ENCODE measurements at regions not wholly inside any gene's neighbourhood (a gene's known extent, or its start where the extent isn't known, plus 50 kb on each side); places are given as distances from the start of the nearest gene placed in this dataset.
A peak's percentile ranks its signal among the peaks of the same experiment; 100 is the strongest.
"Not testable (repeated sequence)": the region's sequence is repeated elsewhere in the genome, so short reads cannot be mapped to it uniquely, and the experiment has no call there.

DNA sequence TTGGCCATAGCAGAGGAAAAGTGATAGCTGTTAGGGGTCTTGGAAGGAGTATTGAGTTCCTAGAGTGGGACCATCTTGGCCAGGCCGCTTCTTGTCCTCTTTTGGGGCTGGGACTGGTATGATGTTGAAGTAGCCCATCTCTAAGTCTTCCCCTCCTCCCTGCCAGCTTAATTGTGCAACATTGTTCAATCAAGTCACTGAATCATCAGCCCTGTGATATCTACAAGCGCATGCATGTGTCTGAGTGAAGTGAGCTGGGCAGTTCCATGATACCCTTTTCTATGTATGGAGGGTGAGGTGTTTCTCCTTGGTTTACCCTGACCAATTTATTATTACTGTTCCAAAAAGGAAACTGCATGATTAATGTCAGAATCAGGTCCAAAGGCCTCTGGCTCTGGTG, 112.2 kb downstream of the C9orf152 start:
- DNase-seq (ENCODE audit: low read depth) = no peak

GRCh38 chr9:110096674-110097073, 111.3 kb downstream of the C9orf152 start:
- H3K4me3 ChIP-seq (ENCODE audit: low read depth, low read length); DNase-seq (ENCODE audit: low read depth): not testable (repeated sequence)

More for the DNA sequence above, 112.2 kb downstream of the C9orf152 start:
- H3K4me3 ChIP-seq (ENCODE audit: low read depth, low read length) = no peak overlapping the region

- peak; percentile 77 for DNase-seq (ENCODE audit: low read depth)
- no peak overlapping the region for H3K4me3 ChIP-seq (ENCODE audit: low read depth, low read length)
Measured at GRCh38 chr9:110099236-110100095, 108.5 kb downstream of the C9orf152 start.

GRCh38 chr9:110101531-110102161, 106.3 kb downstream of the C9orf152 start:
- DNase-seq (ENCODE audit: low read depth) = no peak
- no peak overlapping the region for H3K4me3 ChIP-seq (ENCODE audit: low read depth, low read length)

GRCh38 chr9:110103257-110103656, 104.7 kb downstream of the C9orf152 start:
- no peak for DNase-seq (ENCODE audit: low read depth)
- no peak overlapping the region for H3K4me3 ChIP-seq (ENCODE audit: low read depth, low read length)

- DNase-seq (ENCODE audit: low read depth) = no peak
- H3K4me3 ChIP-seq (ENCODE audit: low read depth, low read length) = no peak overlapping the region
Measured at GRCh38 chr9:110104261-110104809, 103.6 kb downstream of the C9orf152 start.

GRCh38 chr9:110105107-110105506, 102.9 kb downstream of the C9orf152 start:
- H3K4me3 ChIP-seq (ENCODE audit: low read depth, low read length) = no peak overlapping the region
- no peak for DNase-seq (ENCODE audit: low read depth)

DNA sequence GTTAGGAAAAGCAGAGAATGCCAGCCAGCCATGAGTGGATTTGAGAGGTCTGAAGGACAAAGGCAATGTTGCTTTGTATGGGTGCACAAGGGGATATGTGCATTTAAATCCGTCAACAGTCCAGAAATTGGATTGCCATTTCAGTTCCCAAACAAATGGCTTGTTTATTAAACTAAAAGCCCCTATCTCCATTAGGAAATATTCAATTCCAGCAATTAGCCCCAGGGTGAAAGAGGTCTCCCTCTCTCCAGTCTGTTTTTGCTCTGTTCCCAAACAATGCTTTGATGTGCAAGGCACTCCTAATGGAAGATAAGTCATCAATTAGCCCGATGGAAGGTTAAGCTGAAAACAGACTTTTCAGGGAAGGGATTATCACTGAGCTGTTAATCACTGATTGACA, 101.3 kb downstream of the C9orf152 start:
- no peak for DNase-seq (ENCODE audit: low read depth)
- H3K4me3 ChIP-seq (ENCODE audit: low read depth, low read length) = no peak overlapping the region

DNA sequence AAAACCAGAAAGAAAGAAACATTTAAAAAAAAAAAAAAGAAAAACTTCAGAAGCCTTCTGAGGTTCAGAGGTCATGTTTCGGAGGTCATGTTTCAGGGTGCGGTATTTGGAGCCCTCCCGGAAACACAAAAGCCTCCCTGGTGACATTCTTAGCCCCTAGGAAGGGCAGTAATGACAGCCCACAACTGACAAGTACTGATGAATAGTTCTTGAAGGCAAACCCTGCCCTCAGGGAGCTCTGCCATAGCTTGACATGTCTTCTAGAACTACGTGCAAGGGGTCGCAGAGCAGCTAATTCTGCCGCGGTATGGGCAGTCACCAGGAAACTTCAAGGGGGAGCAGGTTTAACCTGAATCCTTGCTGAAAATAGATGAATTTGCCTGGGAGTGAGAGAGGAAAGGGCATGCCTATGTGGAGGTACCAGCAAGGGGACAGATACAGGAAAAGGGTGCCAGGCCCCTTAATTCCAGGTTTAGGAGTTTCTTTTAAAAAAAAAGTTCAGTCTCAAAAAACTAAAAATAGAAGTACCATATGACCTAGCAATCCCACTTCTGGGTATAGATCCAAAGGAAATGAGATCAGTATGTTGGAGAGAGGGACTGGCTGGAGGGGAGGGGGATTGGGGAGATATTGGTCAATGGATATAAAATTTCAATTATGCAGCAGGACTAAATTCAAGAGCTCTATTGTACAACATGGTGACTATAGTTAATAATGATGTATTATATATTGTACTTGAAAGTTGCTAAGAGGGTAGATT, 98.4 kb downstream of the C9orf152 start:
- H3K4me3 ChIP-seq (ENCODE audit: low read depth, low read length) = no peak overlapping the region
- DNase-seq (ENCODE audit: low read depth) = no peak

- DNase-seq (ENCODE audit: low read depth) = no peak
- no peak overlapping the region for H3K4me3 ChIP-seq (ENCODE audit: low read depth, low read length)
Measured at GRCh38 chr9:110110154-110110553, 97.8 kb downstream of the C9orf152 start.

DNA sequence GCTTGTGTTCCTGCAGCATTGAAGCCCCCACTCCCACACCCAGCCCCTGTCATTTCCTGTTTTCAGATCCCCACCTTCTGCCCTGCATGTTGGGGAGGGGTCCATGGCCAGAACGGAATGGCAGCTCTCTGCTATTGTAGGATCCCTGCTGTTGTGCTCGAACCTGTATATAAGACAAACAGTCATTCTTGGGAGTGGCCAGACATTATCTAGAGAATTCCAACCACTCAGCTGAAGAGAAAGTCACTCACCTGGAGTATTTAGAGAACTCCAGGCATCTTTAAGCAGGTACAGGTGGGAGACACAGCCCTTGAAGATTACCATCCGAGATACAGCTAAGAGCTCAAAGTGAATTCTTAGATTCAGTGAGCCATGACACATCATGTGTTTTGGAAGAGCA, 96.1 kb downstream of the C9orf152 start:
- no peak for DNase-seq (ENCODE audit: low read depth)
- no peak overlapping the region for H3K4me3 ChIP-seq (ENCODE audit: low read depth, low read length)

GRCh38 chr9:110112792-110113191, 95.2 kb downstream of the C9orf152 start:
- DNase-seq (ENCODE audit: low read depth) = no peak
- no peak overlapping the region for H3K4me3 ChIP-seq (ENCODE audit: low read depth, low read length)

GRCh38 chr9:110114086-110114858, 93.7 kb downstream of the C9orf152 start:
- DNase-seq (ENCODE audit: low read depth) = no peak
- H3K4me3 ChIP-seq (ENCODE audit: low read depth, low read length) = no peak overlapping the region

DNA sequence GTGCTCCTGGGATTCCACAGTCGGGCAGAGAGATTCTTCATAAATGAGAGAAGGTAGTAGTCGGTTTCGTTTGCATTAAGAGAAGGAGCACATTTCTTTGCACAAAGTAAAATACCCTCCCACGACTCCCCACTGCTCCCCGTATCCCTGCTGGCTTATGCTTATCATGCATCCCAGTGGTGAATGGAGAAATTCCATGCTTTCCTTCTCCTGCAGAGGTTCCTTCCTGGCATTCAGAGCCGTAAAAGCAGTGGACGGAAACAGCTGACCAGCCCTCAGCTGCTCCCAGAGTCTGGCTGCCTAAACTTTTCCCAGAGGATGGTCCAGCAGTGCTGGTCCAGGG, 93.1 kb downstream of the C9orf152 start:
- DNase-seq (ENCODE audit: low read depth) = no peak
- H3K4me3 ChIP-seq (ENCODE audit: low read depth, low read length) = no peak overlapping the region

- DNase-seq (ENCODE audit: low read depth) = no peak
- H3K4me3 ChIP-seq (ENCODE audit: low read depth, low read length) = no peak overlapping the region
Measured at GRCh38 chr9:110115341-110115820, 92.6 kb downstream of the C9orf152 start.

DNA sequence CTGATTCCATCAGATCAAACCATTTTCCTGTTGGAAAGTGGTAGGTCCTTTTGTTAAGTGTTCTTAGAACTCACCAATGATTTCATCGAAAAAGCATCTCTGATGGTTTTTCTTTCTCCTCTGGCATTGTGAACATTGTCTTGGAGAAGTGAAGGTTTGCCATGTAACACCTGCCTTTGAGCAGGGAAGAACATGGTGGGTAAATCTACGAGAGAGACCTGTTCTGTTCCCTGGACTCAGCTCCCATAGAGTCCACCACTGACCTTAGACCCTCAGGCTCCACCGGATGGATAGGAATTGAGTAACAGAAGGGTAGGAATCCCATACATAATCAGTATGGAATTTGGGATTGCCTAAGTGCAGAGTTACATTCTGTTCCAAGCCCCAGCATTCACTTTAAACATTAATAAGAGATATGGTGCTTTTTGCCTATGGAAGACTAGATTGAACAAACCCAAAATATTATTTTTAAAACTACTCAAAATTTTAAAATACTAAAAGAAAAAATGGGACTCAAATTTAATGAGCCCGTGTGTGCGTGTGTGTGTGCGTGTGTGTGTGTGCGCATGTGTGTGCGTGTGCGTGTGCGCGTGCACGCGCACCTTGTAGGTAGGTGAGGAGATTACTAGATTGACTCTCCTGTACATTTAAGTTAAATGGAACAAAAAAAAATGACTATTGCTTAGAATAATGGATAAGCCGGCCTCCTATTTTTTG, 92.0 kb downstream of the C9orf152 start:
- DNase-seq (ENCODE audit: low read depth) = peak; percentile 85
- H3K4me3 ChIP-seq (ENCODE audit: low read depth, low read length) = no peak overlapping the region

GRCh38 chr9:110116543-110116885, 91.4 kb downstream of the C9orf152 start:
- DNase-seq (ENCODE audit: low read depth) = peak; percentile 99
- no peak overlapping the region for H3K4me3 ChIP-seq (ENCODE audit: low read depth, low read length)

- no peak overlapping the region for H3K4me3 ChIP-seq (ENCODE audit: low read depth, low read length)
- no peak for DNase-seq (ENCODE audit: low read depth)
Measured at GRCh38 chr9:110121170-110121569, 86.8 kb downstream of the C9orf152 start.

All from skeletal muscle cell (primary cell).